SK-N-SH (cell line): ENCODE measurements at regions not wholly inside any gene's neighbourhood (a gene's known extent, or its start where the extent isn't known, plus 50 kb on each side); places are given as distances from the start of the nearest gene placed in this dataset.

ENCODE experiments used
- POLR2AphosphoS5 ChIP-seq: IDR thresholded peaks from 2 replicates; pipeline ENCODE4 v1.6.1; 2012; ENCODE audit warnings: low read depth, low read length
- YY1 ChIP-seq: IDR thresholded peaks from 2 replicates; pipeline ENCODE4 v1.4.0; 2012; ENCODE audit warnings: low read depth, mild to moderate bottlenecking
- TF ChIP-seq, protein P1 (sequence below): fragments of 200-600 bp; sonication (generic); IDR thresholded peaks from 2 replicates; pipeline ENCODE4 v1.6.1; 2017; ENCODE audit warnings: antibody characterized with exemption, mild to moderate bottlenecking, moderate library complexity
- TF ChIP-seq, protein P2 (sequence below): IDR thresholded peaks from 2 replicates; pipeline ENCODE4 v1.6.1; 2012; ENCODE audit warnings: mild to moderate bottlenecking, low read depth, low read length, moderate library complexity

DNA sequence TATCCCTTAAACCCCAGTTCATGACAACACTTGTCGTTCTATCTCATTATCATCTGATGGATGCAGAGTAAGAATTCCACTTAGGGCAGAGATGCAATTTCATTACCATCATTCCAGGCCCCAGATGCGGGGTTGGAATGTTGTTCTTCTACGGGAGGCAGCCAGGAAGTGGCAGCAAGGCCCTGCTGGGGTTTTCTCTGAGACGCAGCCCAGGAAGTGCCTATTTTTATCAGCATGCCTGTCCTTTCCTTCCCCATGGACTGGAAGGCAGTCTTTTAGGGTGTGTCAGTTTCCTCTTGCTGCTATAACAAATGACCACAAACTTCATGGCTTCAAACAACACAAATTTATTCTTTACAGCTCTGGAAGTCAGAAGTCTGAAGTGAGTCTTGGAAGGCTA is 246.6 kb upstream of the DYNLRB2 start:
- TF ChIP-seq YY1 (no peak), POLR2AphosphoS5 (no peak)
- TF ChIP-seq, protein P1, sequence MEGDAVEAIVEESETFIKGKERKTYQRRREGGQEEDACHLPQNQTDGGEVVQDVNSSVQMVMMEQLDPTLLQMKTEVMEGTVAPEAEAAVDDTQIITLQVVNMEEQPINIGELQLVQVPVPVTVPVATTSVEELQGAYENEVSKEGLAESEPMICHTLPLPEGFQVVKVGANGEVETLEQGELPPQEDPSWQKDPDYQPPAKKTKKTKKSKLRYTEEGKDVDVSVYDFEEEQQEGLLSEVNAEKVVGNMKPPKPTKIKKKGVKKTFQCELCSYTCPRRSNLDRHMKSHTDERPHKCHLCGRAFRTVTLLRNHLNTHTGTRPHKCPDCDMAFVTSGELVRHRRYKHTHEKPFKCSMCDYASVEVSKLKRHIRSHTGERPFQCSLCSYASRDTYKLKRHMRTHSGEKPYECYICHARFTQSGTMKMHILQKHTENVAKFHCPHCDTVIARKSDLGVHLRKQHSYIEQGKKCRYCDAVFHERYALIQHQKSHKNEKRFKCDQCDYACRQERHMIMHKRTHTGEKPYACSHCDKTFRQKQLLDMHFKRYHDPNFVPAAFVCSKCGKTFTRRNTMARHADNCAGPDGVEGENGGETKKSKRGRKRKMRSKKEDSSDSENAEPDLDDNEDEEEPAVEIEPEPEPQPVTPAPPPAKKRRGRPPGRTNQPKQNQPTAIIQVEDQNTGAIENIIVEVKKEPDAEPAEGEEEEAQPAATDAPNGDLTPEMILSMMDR, result no peak
- TF ChIP-seq, protein P2, sequence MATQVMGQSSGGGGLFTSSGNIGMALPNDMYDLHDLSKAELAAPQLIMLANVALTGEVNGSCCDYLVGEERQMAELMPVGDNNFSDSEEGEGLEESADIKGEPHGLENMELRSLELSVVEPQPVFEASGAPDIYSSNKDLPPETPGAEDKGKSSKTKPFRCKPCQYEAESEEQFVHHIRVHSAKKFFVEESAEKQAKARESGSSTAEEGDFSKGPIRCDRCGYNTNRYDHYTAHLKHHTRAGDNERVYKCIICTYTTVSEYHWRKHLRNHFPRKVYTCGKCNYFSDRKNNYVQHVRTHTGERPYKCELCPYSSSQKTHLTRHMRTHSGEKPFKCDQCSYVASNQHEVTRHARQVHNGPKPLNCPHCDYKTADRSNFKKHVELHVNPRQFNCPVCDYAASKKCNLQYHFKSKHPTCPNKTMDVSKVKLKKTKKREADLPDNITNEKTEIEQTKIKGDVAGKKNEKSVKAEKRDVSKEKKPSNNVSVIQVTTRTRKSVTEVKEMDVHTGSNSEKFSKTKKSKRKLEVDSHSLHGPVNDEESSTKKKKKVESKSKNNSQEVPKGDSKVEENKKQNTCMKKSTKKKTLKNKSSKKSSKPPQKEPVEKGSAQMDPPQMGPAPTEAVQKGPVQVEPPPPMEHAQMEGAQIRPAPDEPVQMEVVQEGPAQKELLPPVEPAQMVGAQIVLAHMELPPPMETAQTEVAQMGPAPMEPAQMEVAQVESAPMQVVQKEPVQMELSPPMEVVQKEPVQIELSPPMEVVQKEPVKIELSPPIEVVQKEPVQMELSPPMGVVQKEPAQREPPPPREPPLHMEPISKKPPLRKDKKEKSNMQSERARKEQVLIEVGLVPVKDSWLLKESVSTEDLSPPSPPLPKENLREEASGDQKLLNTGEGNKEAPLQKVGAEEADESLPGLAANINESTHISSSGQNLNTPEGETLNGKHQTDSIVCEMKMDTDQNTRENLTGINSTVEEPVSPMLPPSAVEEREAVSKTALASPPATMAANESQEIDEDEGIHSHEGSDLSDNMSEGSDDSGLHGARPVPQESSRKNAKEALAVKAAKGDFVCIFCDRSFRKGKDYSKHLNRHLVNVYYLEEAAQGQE, result no peak
